MM.1S (cell line): ENCODE measurements at regions not wholly inside any gene's neighbourhood (a gene's known extent, or its start where the extent isn't known, plus 50 kb on each side); places are given as distances from the start of the nearest gene placed in this dataset.

Experiments used
- CTCF ChIP-seq: fragments of 300-600 bp; sonication (generic); IDR thresholded peaks from 2 replicates; pipeline ENCODE4 v1.5.1; 2016; ENCODE audit warnings: antibody characterized with exemption, low read length, mixed read lengths
- EZH2 ChIP-seq: fragments of 300-600 bp; sonication (generic); optimal IDR thresholded peaks from 2 replicates; pipeline ENCODE3; 2017; ENCODE audit warnings: low read depth, mild to moderate bottlenecking, antibody characterized with exemption, low read length, mixed read lengths

DNA sequence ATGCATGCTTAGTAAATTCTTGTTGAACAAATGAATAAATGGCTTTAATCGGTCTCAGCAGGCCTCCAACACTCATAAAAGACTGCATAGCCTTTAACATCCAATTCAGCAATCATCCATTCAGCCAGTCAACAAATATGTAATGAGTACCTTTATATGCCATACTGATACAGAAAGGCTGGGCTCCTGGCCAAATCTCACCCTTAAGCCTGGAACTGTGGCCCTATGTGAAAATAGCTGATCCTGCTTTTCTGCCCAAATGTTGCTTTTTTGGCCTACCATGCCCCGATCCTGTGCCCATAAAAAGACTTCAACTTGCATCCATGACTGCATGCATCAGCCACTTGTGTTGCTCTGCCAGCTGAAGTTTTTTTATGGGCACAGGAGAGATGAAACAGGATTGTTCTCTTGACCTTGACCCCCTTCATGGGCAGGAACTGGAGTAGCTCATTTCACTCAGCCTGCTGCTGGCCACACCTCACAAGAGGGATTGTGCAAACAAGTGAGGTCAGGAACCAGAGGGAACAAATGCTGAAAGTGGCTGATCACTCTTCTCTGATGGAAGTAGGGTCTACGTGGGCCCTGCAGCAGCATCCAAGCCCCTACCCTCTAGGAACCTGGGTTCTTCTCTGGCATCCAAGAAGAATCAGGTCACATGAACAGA is 75.6 kb downstream of the NPY1R start:
- TF ChIP-seq CTCF (no peak), EZH2 (no peak)
